ENCODE measurements at regions not wholly inside any gene's neighbourhood (a gene's known extent, or its start where the extent isn't known, plus 50 kb on each side); places are given as distances from the start of the nearest gene placed in this dataset.

GRCh38 chr17:77792626-77793025, 165.9 kb upstream of the TNRC6C start:
- Mint-ChIP-seq H3K36me3 (ENCODE audit: low read depth) (no peaks in the 10 kb centered on the region), H3K4me1 (ENCODE audit: low read depth) (no peaks in the 10 kb centered on the region), H3K4me3 (ENCODE audit: low read depth) (no peak overlapping the region), H3K27me3 (ENCODE audit: low read depth) (peaks cover 15% of the 10 kb centered on the region), H3K9me3 (no peaks in the 10 kb centered on the region), H3K27ac (no peak overlapping the region)
- intact Hi-C loops (cut with micrococcal nuclease) = no loop called here
- DNase-seq (ENCODE audit: low spot score) = no peak

DNA sequence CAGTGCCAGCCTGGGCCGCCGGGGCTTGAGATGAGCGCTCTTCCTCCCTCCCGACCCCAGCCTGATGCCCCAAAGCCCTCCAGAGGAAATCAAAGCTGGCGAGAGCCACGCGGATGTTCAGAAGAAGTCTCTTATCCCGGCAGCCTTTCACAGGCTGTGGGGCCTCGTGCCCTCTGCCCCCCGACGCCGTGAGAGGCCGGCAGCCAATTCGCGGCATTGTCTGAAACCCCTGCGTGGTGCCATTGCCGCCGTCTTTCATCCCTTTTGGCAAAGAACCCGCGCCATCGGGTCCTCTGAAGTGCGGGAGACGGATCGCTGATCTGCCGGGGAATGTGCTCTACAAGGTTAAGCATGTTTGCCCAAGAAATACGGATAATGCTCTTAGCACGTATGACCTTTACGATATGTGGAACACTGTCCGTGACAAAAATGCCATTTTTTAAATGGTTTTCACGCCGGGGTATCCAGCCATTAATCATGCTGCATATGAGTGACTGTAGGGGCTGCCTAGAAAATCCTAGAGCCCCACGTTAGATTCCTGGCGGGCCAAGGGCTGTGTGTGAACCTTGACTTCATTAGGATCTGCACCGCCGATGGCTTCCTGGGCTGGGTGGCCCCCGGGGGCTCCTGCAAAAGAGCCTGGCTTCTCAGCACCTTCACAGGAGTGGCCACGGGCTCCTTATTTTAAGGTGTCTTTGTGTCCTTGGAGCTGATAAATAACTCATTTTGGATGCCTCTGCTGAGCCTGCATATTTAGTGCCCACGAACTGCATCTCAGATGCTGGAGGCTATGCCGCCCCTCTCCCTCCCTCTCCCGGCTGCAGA, 165.1 kb upstream of the TNRC6C start:
- Mint-ChIP-seq H3K4me1 (ENCODE audit: low read depth) (no peaks in the 10 kb centered on the region), H3K4me3 (ENCODE audit: low read depth) (no peak overlapping the region), H3K9me3 (no peaks in the 10 kb centered on the region), H3K27ac (no peak overlapping the region), H3K27me3 (ENCODE audit: low read depth) (peaks cover 14% of the 10 kb centered on the region), H3K36me3 (ENCODE audit: low read depth) (no peaks in the 10 kb centered on the region)
- DNase-seq (ENCODE audit: low spot score) = no peak
- intact Hi-C loops (cut with micrococcal nuclease) = no loop called here

DNA sequence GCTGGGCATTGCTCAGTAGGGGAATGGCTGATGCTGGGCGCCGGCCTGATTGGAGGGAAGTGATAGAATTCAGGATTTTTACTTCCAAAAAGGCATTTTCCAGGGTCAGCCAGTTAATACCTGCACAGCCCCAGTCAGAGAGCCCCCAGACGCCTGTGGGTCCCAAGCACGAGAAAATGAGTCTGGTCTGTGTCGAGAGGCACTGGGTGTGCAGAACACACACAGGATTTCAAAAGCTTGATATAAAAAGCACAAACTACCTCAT, 164.6 kb upstream of the TNRC6C start:
- H3K9me3 Mint-ChIP-seq = no peaks in the 10 kb centered on the region
- no peaks in the 10 kb centered on the region for H3K4me1 Mint-ChIP-seq (ENCODE audit: low read depth)
- H3K4me3 Mint-ChIP-seq (ENCODE audit: low read depth) = no peak overlapping the region
- peaks cover 14% of the 10 kb centered on the region for H3K27me3 Mint-ChIP-seq (ENCODE audit: low read depth)
- H3K27ac Mint-ChIP-seq = no peak overlapping the region
- intact Hi-C loops (cut with micrococcal nuclease) = no loop called here
- no peaks in the 10 kb centered on the region for H3K36me3 Mint-ChIP-seq (ENCODE audit: low read depth)
- no peak for DNase-seq (ENCODE audit: low spot score)

- DNase-seq (ENCODE audit: low spot score) = no peak
- peaks cover 12% of the 10 kb centered on the region for H3K27me3 Mint-ChIP-seq (ENCODE audit: low read depth)
- H3K4me3 Mint-ChIP-seq (ENCODE audit: low read depth) = no peak overlapping the region
- H3K36me3 Mint-ChIP-seq (ENCODE audit: low read depth) = no peaks in the 10 kb centered on the region
- intact Hi-C loops (cut with micrococcal nuclease) = no loop called here
- H3K9me3 Mint-ChIP-seq = no peaks in the 10 kb centered on the region
- no peak overlapping the region for H3K27ac Mint-ChIP-seq
- no peaks in the 10 kb centered on the region for H3K4me1 Mint-ChIP-seq (ENCODE audit: low read depth)
Observed at GRCh38 chr17:77794846-77795245, 163.7 kb upstream of the TNRC6C start.

DNA sequence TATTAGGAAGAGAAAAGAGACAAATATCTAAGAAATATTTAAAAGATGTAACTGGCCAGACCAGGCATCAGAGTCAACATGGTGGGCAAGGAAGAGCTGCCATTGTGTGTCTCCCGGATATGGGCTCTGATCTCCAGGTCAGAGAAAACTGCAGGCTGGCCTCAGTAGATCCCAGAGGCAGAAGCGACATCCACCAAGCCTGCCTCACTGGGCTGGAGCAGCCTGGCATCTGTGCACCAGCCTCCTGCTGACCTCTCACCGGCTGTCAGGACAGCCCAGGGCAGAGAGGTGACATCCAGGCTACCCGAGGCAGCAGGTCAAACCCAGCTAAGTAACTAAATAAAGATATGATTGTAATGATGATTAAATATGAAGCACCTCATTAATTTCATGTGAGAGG, 162.8 kb upstream of the TNRC6C start:
- H3K27ac Mint-ChIP-seq = no peak overlapping the region
- no peak for DNase-seq (ENCODE audit: low spot score)
- H3K27me3 Mint-ChIP-seq (ENCODE audit: low read depth) = peaks cover 13% of the 10 kb centered on the region
- intact Hi-C loops (cut with micrococcal nuclease) = no loop called here
- H3K9me3 Mint-ChIP-seq = no peaks in the 10 kb centered on the region
- no peak overlapping the region for H3K4me3 Mint-ChIP-seq (ENCODE audit: low read depth)
- no peaks in the 10 kb centered on the region for H3K36me3 Mint-ChIP-seq (ENCODE audit: low read depth)
- no peaks in the 10 kb centered on the region for H3K4me1 Mint-ChIP-seq (ENCODE audit: low read depth)

DNA sequence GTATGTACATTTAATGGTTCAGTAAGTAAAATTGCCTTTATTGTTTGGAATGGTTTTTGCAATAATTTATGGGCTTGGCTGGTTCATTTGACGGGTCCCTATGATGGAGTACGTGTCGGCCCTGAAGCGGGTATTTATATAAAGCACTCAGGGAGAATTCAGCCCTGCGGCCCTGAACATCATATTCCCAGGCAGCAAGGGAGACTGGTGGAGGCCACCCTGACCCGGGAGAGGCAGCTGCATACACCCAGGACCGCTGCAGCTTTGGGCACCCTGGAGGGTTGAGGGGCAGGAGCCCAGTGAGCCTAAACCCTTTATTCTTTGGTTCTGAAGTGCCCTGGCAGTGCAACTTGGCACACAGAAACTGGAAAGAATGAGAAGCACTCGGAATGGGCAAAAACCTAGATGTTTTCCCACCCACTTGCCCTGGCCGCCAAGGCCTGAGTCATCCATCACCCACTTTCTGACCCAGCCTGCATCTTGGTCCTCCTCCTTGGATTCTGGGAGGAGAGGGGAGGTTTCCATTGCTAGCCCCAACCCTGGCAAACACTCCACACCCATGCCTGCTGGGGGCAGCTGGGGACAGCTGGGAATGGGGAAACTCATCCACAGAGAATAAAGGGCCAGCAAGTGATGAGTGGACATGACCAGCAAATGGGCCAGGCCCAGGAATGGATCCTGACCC, 162.2 kb upstream of the TNRC6C start:
- no peaks in the 10 kb centered on the region for H3K36me3 Mint-ChIP-seq (ENCODE audit: low read depth)
- no peak overlapping the region for H3K4me3 Mint-ChIP-seq (ENCODE audit: low read depth)
- H3K9me3 Mint-ChIP-seq = no peaks in the 10 kb centered on the region
- no peak overlapping the region for H3K27ac Mint-ChIP-seq
- no peak for DNase-seq (ENCODE audit: low spot score)
- peaks cover 19% of the 10 kb centered on the region for H3K27me3 Mint-ChIP-seq (ENCODE audit: low read depth)
- intact Hi-C loops (cut with micrococcal nuclease) = no loop called here
- no peaks in the 10 kb centered on the region for H3K4me1 Mint-ChIP-seq (ENCODE audit: low read depth)

GRCh38 chr17:77798031-77798430, 160.5 kb upstream of the TNRC6C start:
- no peak overlapping the region for H3K27ac Mint-ChIP-seq
- H3K4me3 Mint-ChIP-seq (ENCODE audit: low read depth) = no peak overlapping the region

GRCh38 chr17:77798481-77798880, 160.0 kb upstream of the TNRC6C start:
- no peaks in the 10 kb centered on the region for H3K36me3 Mint-ChIP-seq (ENCODE audit: low read depth)
- H3K27me3 Mint-ChIP-seq (ENCODE audit: low read depth) = peaks cover 28% of the 10 kb centered on the region
- no peak overlapping the region for H3K4me3 Mint-ChIP-seq (ENCODE audit: low read depth)
- DNase-seq (ENCODE audit: low spot score) = no peak
- no peaks in the 10 kb centered on the region for H3K9me3 Mint-ChIP-seq
- intact Hi-C loops (cut with micrococcal nuclease) = no loop called here
- no peak overlapping the region for H3K27ac Mint-ChIP-seq
- no peaks in the 10 kb centered on the region for H3K4me1 Mint-ChIP-seq (ENCODE audit: low read depth)

More at GRCh38 chr17:77798031-77798430, 160.5 kb upstream of the TNRC6C start:
- DNase-seq (ENCODE audit: low spot score) = no peak
- intact Hi-C loops (cut with micrococcal nuclease) = no loop called here
- Mint-ChIP-seq H3K36me3 (ENCODE audit: low read depth) (no peaks in the 10 kb centered on the region), H3K4me1 (ENCODE audit: low read depth) (no peaks in the 10 kb centered on the region), H3K9me3 (no peaks in the 10 kb centered on the region), H3K27me3 (ENCODE audit: low read depth) (peaks cover 31% of the 10 kb centered on the region)

DNA sequence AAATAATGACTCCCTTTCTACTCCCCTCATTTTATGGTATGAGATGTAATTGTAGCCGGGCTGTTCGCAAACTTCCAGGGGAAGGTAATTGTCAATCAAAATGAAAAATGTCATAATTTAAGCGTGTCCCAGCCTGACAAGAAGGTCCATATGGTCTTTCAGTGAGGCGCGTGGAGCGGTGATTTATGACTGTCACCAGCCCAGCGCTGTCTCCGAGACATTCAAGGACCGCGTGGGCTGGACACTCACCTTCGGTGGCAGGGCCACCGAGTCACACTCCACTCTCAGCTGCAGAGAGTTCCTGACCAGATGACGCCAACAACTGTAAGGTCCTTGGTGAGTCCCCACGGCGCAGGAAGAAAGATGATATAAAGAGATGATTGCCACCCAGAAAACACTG, 157.7 kb upstream of the TNRC6C start:
- Mint-ChIP-seq H3K9me3 (no peaks in the 10 kb centered on the region), H3K27ac (no peak overlapping the region), H3K4me1 (ENCODE audit: low read depth) (no peaks in the 10 kb centered on the region), H3K27me3 (ENCODE audit: low read depth) (peaks cover 33% of the 10 kb centered on the region), H3K4me3 (ENCODE audit: low read depth) (no peak overlapping the region), H3K36me3 (ENCODE audit: low read depth) (no peaks in the 10 kb centered on the region)
- intact Hi-C loops (cut with micrococcal nuclease) = no loop called here
- no peak for DNase-seq (ENCODE audit: low spot score)

DNA sequence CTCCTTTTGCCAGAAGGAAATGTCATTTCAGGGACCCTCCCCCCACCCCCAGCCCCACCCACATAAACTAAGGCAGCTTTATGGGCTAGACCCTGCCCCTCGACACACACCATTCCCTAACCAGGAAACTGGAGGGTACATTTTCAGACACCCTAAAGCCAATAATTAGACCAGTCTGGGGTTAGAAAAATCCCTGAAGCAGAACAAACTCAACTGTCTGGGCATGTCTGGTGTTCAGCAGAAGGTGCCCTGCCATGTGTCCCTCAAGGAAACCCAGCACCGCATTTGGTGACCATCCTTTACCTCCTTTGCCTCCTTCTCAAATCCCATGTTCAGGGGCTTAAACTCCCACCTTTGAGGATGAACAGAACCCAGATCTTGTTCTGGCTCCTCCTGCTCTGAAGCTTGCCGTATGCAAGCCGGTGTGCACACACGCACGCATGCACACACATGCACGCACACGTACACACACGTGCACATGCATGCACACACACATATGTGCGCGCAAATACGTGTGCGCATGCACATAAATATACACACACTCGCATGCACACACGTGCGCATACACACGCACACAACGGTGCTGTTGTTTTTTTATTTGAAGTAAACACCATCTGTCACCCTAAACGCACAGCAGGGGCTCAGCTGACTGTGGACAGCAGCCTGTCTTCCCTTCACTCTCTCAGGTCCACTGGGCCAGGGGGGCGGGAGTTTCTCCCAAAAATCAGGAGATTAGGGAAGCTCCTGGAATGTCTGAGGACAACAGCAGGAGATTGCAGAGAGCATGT, 156.8 kb upstream of the TNRC6C start:
- no peak for DNase-seq (ENCODE audit: low spot score)
- H3K27ac Mint-ChIP-seq = no peak overlapping the region
- intact Hi-C loops (cut with micrococcal nuclease) = no loop called here
- H3K4me3 Mint-ChIP-seq (ENCODE audit: low read depth) = no peak overlapping the region
- no peaks in the 10 kb centered on the region for H3K36me3 Mint-ChIP-seq (ENCODE audit: low read depth)
- H3K27me3 Mint-ChIP-seq (ENCODE audit: low read depth) = peaks cover 33% of the 10 kb centered on the region
- H3K9me3 Mint-ChIP-seq = no peaks in the 10 kb centered on the region
- H3K4me1 Mint-ChIP-seq (ENCODE audit: low read depth) = no peaks in the 10 kb centered on the region

GRCh38 chr17:77802333-77802615, 156.2 kb upstream of the TNRC6C start:
- Mint-ChIP-seq H3K4me3 (ENCODE audit: low read depth) (no peak overlapping the region), H3K4me1 (ENCODE audit: low read depth) (no peaks in the 10 kb centered on the region), H3K36me3 (ENCODE audit: low read depth) (no peaks in the 10 kb centered on the region), H3K27ac (no peak overlapping the region), H3K27me3 (ENCODE audit: low read depth) (peaks cover 33% of the 10 kb centered on the region), H3K9me3 (no peaks in the 10 kb centered on the region)
- intact Hi-C loops (cut with micrococcal nuclease) = no loop called here
- DNase-seq (ENCODE audit: low spot score) = no peak

DNA sequence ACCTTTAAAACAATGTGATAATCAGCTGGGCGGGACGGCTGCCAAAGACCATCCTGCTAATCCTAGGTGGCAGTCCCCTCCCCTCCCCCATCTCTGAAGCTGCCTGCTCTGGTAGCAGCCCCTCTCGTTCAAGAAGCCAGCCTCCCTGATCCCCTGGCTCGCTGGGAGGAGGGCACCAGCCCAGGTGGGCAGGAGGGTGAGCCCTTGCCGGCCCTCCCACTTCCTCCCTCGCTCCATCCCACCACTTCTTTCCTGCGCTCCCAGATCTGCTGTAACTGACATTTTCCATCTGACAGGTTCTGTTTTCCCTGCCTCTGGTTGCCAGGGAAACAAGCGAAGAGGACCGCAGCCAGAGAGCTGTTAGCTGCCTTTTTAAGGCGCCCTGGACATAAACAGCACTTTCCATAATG, 155.7 kb upstream of the TNRC6C start:
- no peak overlapping the region for H3K4me3 Mint-ChIP-seq (ENCODE audit: low read depth)
- DNase-seq (ENCODE audit: low spot score) = no peak
- intact Hi-C loops (cut with micrococcal nuclease) = no loop called here
- H3K27ac Mint-ChIP-seq = no peak overlapping the region
- no peaks in the 10 kb centered on the region for H3K9me3 Mint-ChIP-seq
- peaks cover 33% of the 10 kb centered on the region for H3K27me3 Mint-ChIP-seq (ENCODE audit: low read depth)
- H3K4me1 Mint-ChIP-seq (ENCODE audit: low read depth) = no peaks in the 10 kb centered on the region
- no peaks in the 10 kb centered on the region for H3K36me3 Mint-ChIP-seq (ENCODE audit: low read depth)

DNA sequence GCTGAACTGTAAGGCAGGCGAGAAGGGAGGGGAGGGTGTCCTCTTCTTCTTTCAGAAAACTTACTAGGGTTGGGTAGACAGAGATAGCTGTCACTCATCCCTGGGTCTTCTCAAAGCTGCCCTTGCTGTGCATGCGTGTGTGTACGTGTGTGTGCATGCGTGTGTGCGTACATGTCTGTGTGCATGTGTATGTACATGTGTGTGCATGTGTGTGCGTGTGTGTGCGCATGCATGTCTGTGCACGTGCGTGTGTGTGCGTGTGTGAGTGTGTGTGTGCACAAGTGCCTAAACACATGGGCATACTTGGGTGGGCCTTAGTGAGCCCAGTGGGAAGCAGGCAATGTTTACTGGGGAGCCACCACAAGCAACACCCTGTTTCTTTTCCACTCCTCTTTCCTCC, 154.8 kb upstream of the TNRC6C start:
- no peak for DNase-seq (ENCODE audit: low spot score)
- Mint-ChIP-seq H3K36me3 (ENCODE audit: low read depth) (no peaks in the 10 kb centered on the region), H3K27ac (no peak overlapping the region), H3K4me1 (ENCODE audit: low read depth) (no peaks in the 10 kb centered on the region), H3K27me3 (ENCODE audit: low read depth) (peaks cover 32% of the 10 kb centered on the region), H3K9me3 (no peaks in the 10 kb centered on the region), H3K4me3 (ENCODE audit: low read depth) (no peak overlapping the region)
- intact Hi-C loops (cut with micrococcal nuclease) = no loop called here

Data from activated T-helper 2 cell treated with anti-CD3 and anti-CD28 coated beads, Interferon-gamma antibody, Interleukin-2, Interleukin-4, amounts not matched to agents 10 μg/mL and 5 μg/mL and 100 μg/mL, durations not matched to agents 14 hours and 24 hours and 36 hours (primary cell).